Activated CD8-positive, alpha-beta T cell treated with anti-CD3 and anti-CD28 coated beads, Interleukin-2, amount 10 ng/mL, durations not matched to agents 7 days and 5 days (primary cell): ENCODE measurements at regions not wholly inside any gene's neighbourhood (a gene's known extent, or its start where the extent isn't known, plus 50 kb on each side); places are given as distances from the start of the nearest gene placed in this dataset.

ENCODE experiments used
- ATAC-seq: fragments of 150-1000 bp; cut with Tn5 transposase; one replicate; pipeline ENCODE4 v1.10.0; 2021; ENCODE audit warnings: moderate library complexity
- CTCF ChIA-PET: fragments of 350-600 bp; sonication (Branson Sonifier 250); formaldehyde crosslinking; loops from one replicate; lab custom pipeline; 2021; ENCODE audit warnings: antibody characterized with exemption; lab: Charles Lee
- POLR2A ChIA-PET: fragments of 350-600 bp; sonication (Branson Sonifier 250); formaldehyde crosslinking; loops from one replicate; lab custom pipeline; 2021; ENCODE audit warnings: antibody characterized with exemption; lab: Charles Lee
- DNase-seq: peaks from one replicate; pipeline ENCODE4 v3.0.0-alpha.2; 2020
- H3K27ac Mint-ChIP-seq: one replicate; pipeline ENCODE4 v1.8.0; 2021; ENCODE audit warnings: mild to moderate bottlenecking, mixed read lengths
- H3K27me3 Mint-ChIP-seq: one replicate; pipeline ENCODE4 v1.8.0; 2021; ENCODE audit warnings: low read depth, mixed read lengths
- H3K36me3 Mint-ChIP-seq: one replicate; pipeline ENCODE4 v1.8.0; 2021; ENCODE audit warnings: low read depth, mixed read lengths
- H3K4me1 Mint-ChIP-seq: one replicate; pipeline ENCODE4 v1.8.0; 2021; ENCODE audit warnings: low read depth, mixed read lengths
- H3K4me3 Mint-ChIP-seq: one replicate; pipeline ENCODE4 v1.8.0; 2021; ENCODE audit warnings: mild to moderate bottlenecking, mixed read lengths
- H3K9me3 Mint-ChIP-seq: one replicate; pipeline ENCODE4 v1.8.0; 2022; ENCODE audit warnings: mixed read lengths; ENCODE audit not compliant: insufficient read depth

GRCh38 chr1:36542962-36543515, 60.3 kb upstream of the CSF3R start:
- Mint-ChIP-seq H3K4me1 (no peaks in the 10 kb centered on the region), H3K9me3 (no peaks in the 10 kb centered on the region), H3K36me3 (no peaks in the 10 kb centered on the region), H3K4me3 (no peak overlapping the region), H3K27ac (no peak overlapping the region), H3K27me3 (peaks cover 16% of the 10 kb centered on the region)
- CTCF ChIA-PET: interaction anchor here (1.3 to 2.1 kb wide), 2 partner anchors 10 to 27 kb away, joined by 5 to 7 read pairs; no protein-coding TSS in a partner anchor
- POLR2A ChIA-PET: no interaction called here
- DNase-seq (no peak), ATAC-seq (no peak)

- no peaks in the 10 kb centered on the region for H3K4me1 Mint-ChIP-seq
- no peak for ATAC-seq
Observed at GRCh38 chr1:36542024-36542961, 59.6 kb upstream of the CSF3R start.

GRCh38 chr1:36540056-36540455, 57.3 kb upstream of the CSF3R start:
- no peak for DNase-seq
- Mint-ChIP-seq H3K9me3 (no peaks in the 10 kb centered on the region), H3K4me3 (no peak overlapping the region), H3K27ac (no peak overlapping the region), H3K36me3 (no peaks in the 10 kb centered on the region), H3K4me1 (no peaks in the 10 kb centered on the region), H3K27me3 (peaks cover 16% of the 10 kb centered on the region)
- ChIA-PET CTCF (no interaction called here), POLR2A (no interaction called here)
- no peak for ATAC-seq

More at GRCh38 chr1:36542024-36542961, 59.6 kb upstream of the CSF3R start:
- Mint-ChIP-seq H3K27me3 (peaks cover 14% of the 10 kb centered on the region), H3K36me3 (no peaks in the 10 kb centered on the region), H3K4me3 (no peak overlapping the region), H3K27ac (no peak overlapping the region), H3K9me3 (no peaks in the 10 kb centered on the region)
- DNase-seq: no peak
- POLR2A ChIA-PET: no interaction called here
- CTCF ChIA-PET: interaction anchor here (2.1 kb wide), 1 partner anchor 27 kb away, joined by 7 read pairs; no protein-coding TSS in a partner anchor

GRCh38 chr1:36539526-36539925, 56.8 kb upstream of the CSF3R start:
- Mint-ChIP-seq H3K27ac (no peak overlapping the region), H3K36me3 (no peaks in the 10 kb centered on the region), H3K9me3 (no peaks in the 10 kb centered on the region), H3K4me1 (no peaks in the 10 kb centered on the region), H3K4me3 (no peak overlapping the region), H3K27me3 (peaks cover 16% of the 10 kb centered on the region)
- ATAC-seq (no peak), DNase-seq (no peak)
- ChIA-PET POLR2A (no interaction called here), CTCF (no interaction called here)

- Mint-ChIP-seq H3K4me1 (no peaks in the 10 kb centered on the region), H3K27ac (no peak overlapping the region), H3K27me3 (peaks cover 18% of the 10 kb centered on the region), H3K9me3 (no peaks in the 10 kb centered on the region), H3K36me3 (no peaks in the 10 kb centered on the region), H3K4me3 (no peak overlapping the region)
- ChIA-PET POLR2A (no interaction called here), CTCF (no interaction called here)
- no peak for ATAC-seq
- no peak for DNase-seq
Observed at GRCh38 chr1:36537991-36538390, 55.3 kb upstream of the CSF3R start.

- Mint-ChIP-seq H3K27ac (no peak overlapping the region), H3K36me3 (no peaks in the 10 kb centered on the region), H3K27me3 (peaks cover 22% of the 10 kb centered on the region), H3K9me3 (no peaks in the 10 kb centered on the region), H3K4me3 (no peak overlapping the region), H3K4me1 (no peaks in the 10 kb centered on the region)
- CTCF ChIA-PET: no interaction called here
- POLR2A ChIA-PET: no interaction called here
- DNase-seq (no peak), ATAC-seq (no peak)
Observed at GRCh38 chr1:36537190-36537768, 54.6 kb upstream of the CSF3R start.

GRCh38 chr1:36536727-36537126, 54.0 kb upstream of the CSF3R start:
- CTCF ChIA-PET: no interaction called here
- H3K4me1 Mint-ChIP-seq: no peaks in the 10 kb centered on the region
- no peak overlapping the region for H3K27ac Mint-ChIP-seq
- no peaks in the 10 kb centered on the region for H3K36me3 Mint-ChIP-seq
- peaks cover 22% of the 10 kb centered on the region for H3K27me3 Mint-ChIP-seq
- DNase-seq (no peak), ATAC-seq (no peak)
- no peak overlapping the region for H3K4me3 Mint-ChIP-seq
- POLR2A ChIA-PET: no interaction called here
- H3K9me3 Mint-ChIP-seq: no peaks in the 10 kb centered on the region

- no peak for DNase-seq
- Mint-ChIP-seq H3K4me1 (no peaks in the 10 kb centered on the region), H3K4me3 (no peak overlapping the region), H3K27me3 (peaks cover 22% of the 10 kb centered on the region), H3K36me3 (no peaks in the 10 kb centered on the region), H3K9me3 (no peaks in the 10 kb centered on the region), H3K27ac (no peak overlapping the region)
- ATAC-seq: no peak
- ChIA-PET CTCF (interaction anchor here (1.1 to 1.9 kb wide), 2 partner anchors 19 kb away, joined by 3 to 13 read pairs; no protein-coding TSS in a partner anchor), POLR2A (no interaction called here)
Observed at GRCh38 chr1:36534711-36535412, 52.1 kb upstream of the CSF3R start.

- no peak overlapping the region for H3K27ac Mint-ChIP-seq
- CTCF ChIA-PET: interaction anchor here (1.4 to 1.9 kb wide), 2 partner anchors 18 to 42 kb away, joined by 5 to 13 read pairs; no protein-coding TSS in a partner anchor
Observed at GRCh38 chr1:36533897-36534296, 51.2 kb upstream of the CSF3R start.

GRCh38 chr1:36532810-36533401, 50.2 kb upstream of the CSF3R start:
- Mint-ChIP-seq H3K27ac (no peak overlapping the region), H3K9me3 (no peaks in the 10 kb centered on the region), H3K36me3 (no peaks in the 10 kb centered on the region), H3K4me1 (no peaks in the 10 kb centered on the region), H3K27me3 (peaks cover 17% of the 10 kb centered on the region), H3K4me3 (no peak overlapping the region)
- DNase-seq (no peak), ATAC-seq (no peak)
- ChIA-PET CTCF (interaction anchor here (1.4 to 1.9 kb wide), 2 partner anchors 17 to 43 kb away, joined by 5 to 13 read pairs; no protein-coding TSS in a partner anchor), POLR2A (no interaction called here)

More at GRCh38 chr1:36533897-36534296, 51.2 kb upstream of the CSF3R start:
- DNase-seq: no peak
- ATAC-seq: no peak
- Mint-ChIP-seq H3K9me3 (no peaks in the 10 kb centered on the region), H3K4me3 (no peak overlapping the region), H3K36me3 (no peaks in the 10 kb centered on the region), H3K27me3 (peaks cover 18% of the 10 kb centered on the region), H3K4me1 (no peaks in the 10 kb centered on the region)
- POLR2A ChIA-PET: interaction anchor here (0.6 kb wide), 1 partner anchor 99 kb away, joined by 3 read pairs; no protein-coding TSS in a partner anchor
